ENCODE measurements at regions not wholly inside any gene's neighbourhood (a gene's known extent, or its start where the extent isn't known, plus 50 kb on each side); places are given as distances from the start of the nearest gene placed in this dataset.
"Not testable (repeated sequence)": the region's sequence is repeated elsewhere in the genome, so short reads cannot be mapped to it uniquely, and the experiment has no call there.

- no peak overlapping the region for H3K4me3 Mint-ChIP-seq
- H3K36me3 ChIP-seq (replicated peaks in 1 of 2; ENCODE audit: control extremely low read depth in 1 of 2, control insufficient read depth in 1 of 2, extremely low read depth in 1 of 2, insufficient read depth in 2 of 2, low read length in 1 of 2) = no peaks in the 10 kb centered on the region
- no peak overlapping the region for H3K4me3 ChIP-seq (ENCODE audit: control extremely low read depth in 1 of 5, extremely low read depth in 1 of 5, insufficient read depth in 1 of 5, low read depth in 2 of 5, low read length in 4 of 5)
- no peaks in the 10 kb centered on the region for H4K20me1 ChIP-seq (ENCODE audit: control insufficient read depth, insufficient read depth, low read length, poor library complexity, severe bottlenecking)
- TF ChIP-seq, protein P1, sequence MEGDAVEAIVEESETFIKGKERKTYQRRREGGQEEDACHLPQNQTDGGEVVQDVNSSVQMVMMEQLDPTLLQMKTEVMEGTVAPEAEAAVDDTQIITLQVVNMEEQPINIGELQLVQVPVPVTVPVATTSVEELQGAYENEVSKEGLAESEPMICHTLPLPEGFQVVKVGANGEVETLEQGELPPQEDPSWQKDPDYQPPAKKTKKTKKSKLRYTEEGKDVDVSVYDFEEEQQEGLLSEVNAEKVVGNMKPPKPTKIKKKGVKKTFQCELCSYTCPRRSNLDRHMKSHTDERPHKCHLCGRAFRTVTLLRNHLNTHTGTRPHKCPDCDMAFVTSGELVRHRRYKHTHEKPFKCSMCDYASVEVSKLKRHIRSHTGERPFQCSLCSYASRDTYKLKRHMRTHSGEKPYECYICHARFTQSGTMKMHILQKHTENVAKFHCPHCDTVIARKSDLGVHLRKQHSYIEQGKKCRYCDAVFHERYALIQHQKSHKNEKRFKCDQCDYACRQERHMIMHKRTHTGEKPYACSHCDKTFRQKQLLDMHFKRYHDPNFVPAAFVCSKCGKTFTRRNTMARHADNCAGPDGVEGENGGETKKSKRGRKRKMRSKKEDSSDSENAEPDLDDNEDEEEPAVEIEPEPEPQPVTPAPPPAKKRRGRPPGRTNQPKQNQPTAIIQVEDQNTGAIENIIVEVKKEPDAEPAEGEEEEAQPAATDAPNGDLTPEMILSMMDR (IDR thresholded peaks at IDR 0.05) = no peak
- no peak for TF ChIP-seq EZH2 (IDR thresholded peaks at IDR 0.05; ENCODE audit: borderline replicate concordance, insufficient read depth, low read depth, low read length, poor library complexity, severe bottlenecking)
- H3K9ac ChIP-seq (ENCODE audit: low read length) = no peak overlapping the region
- H2AFZ ChIP-seq (ENCODE audit: insufficient read depth, low read depth, low read length, poor library complexity, severe bottlenecking) = no peak overlapping the region
- no peak overlapping the region for H3K4me2 ChIP-seq (replicated peaks; ENCODE audit: low read depth, low read length, poor library complexity, severe bottlenecking)
- no peaks in the 10 kb centered on the region for H3K79me2 ChIP-seq (ENCODE audit: control insufficient read depth, insufficient read depth, low read length)
- H3K27ac Mint-ChIP-seq = no peak overlapping the region
- peaks cover 5% of the 10 kb centered on the region for H3K27me3 Mint-ChIP-seq
- H3K9me3 Mint-ChIP-seq (ENCODE audit: insufficient read depth) = peaks cover 5% of the 10 kb centered on the region
- WGBS (ENCODE audit: insufficient coverage) = 94% methylated on average over 2 of the region's 4 CpGs
- no peaks in the 10 kb centered on the region for H3K4me1 Mint-ChIP-seq
- H3K9me3 ChIP-seq (ENCODE audit: control extremely low read depth in 1 of 3, control insufficient read depth in 2 of 3, insufficient read depth in 1 of 3, low read length in 2 of 3) = peaks cover 0 to 19% (median 0%) of the 10 kb centered on the region in 3 donors
- DNase-seq (no peak), ATAC-seq (ENCODE audit: low read depth) (no peak)
- no peak overlapping the region for H3K27ac ChIP-seq (ENCODE audit: low read length in 2 of 2)
- ChIA-PET POLR2A (no interaction called here), CTCF (no interaction called here)
- intact Hi-C loops (cut with micrococcal nuclease) = no loop called here
- H3K27me3 ChIP-seq (replicated peaks in 1 of 4; ENCODE audit: control extremely low read depth in 1 of 4, control insufficient read depth in 3 of 4, insufficient read depth in 4 of 4, low read length in 3 of 4) = peaks cover 0 to 5% (median 0%) of the 10 kb centered on the region in 4 experiments
- no peaks in the 10 kb centered on the region for H3K4me1 ChIP-seq (ENCODE audit: control insufficient read depth in 2 of 2, insufficient read depth in 2 of 2, low read length in 2 of 2)
Observed at GRCh38 chr17:30677550-30678249, 146.8 kb downstream of the CRLF3 start.

- H3K79me2 ChIP-seq (ENCODE audit: control insufficient read depth, insufficient read depth, low read length); H3K9me3 Mint-ChIP-seq (ENCODE audit: insufficient read depth); H3K27me3 ChIP-seq (replicated peaks in 1 of 4; ENCODE audit: control extremely low read depth in 1 of 4, control insufficient read depth in 3 of 4, insufficient read depth in 4 of 4, low read length in 3 of 4); H3K4me1 Mint-ChIP-seq; intact Hi-C loops (cut with micrococcal nuclease); H3K36me3 ChIP-seq (replicated peaks in 1 of 2; ENCODE audit: control extremely low read depth in 1 of 2, control insufficient read depth in 1 of 2, extremely low read depth in 1 of 2, insufficient read depth in 2 of 2, low read length in 1 of 2); H4K20me1 ChIP-seq (ENCODE audit: control insufficient read depth, insufficient read depth, low read length, poor library complexity, severe bottlenecking); H3K27ac ChIP-seq (ENCODE audit: low read length in 2 of 2); H3K4me3 Mint-ChIP-seq; H3K9ac ChIP-seq (ENCODE audit: low read length); ATAC-seq (ENCODE audit: low read depth); H3K27me3 Mint-ChIP-seq; POLR2A ChIA-PET; H3K27ac Mint-ChIP-seq; H2AFZ ChIP-seq (ENCODE audit: insufficient read depth, low read depth, low read length, poor library complexity, severe bottlenecking); CTCF ChIA-PET; H3K4me3 ChIP-seq (ENCODE audit: control extremely low read depth in 1 of 5, extremely low read depth in 1 of 5, insufficient read depth in 1 of 5, low read depth in 2 of 5, low read length in 4 of 5); H3K4me1 ChIP-seq (ENCODE audit: control insufficient read depth in 2 of 2, insufficient read depth in 2 of 2, low read length in 2 of 2); DNase-seq; H3K4me2 ChIP-seq (replicated peaks; ENCODE audit: low read depth, low read length, poor library complexity, severe bottlenecking): not testable (repeated sequence)
- WGBS (ENCODE audit: insufficient coverage) = 85% methylated on average over 2 of the region's 3 CpGs
- peaks cover 0 to 14% (median 0%) of the 10 kb centered on the region in 3 donors for H3K9me3 ChIP-seq (ENCODE audit: control extremely low read depth in 1 of 3, control insufficient read depth in 2 of 3, insufficient read depth in 1 of 3, low read length in 2 of 3)
Observed at GRCh38 chr17:30675777-30676492, 148.6 kb downstream of the CRLF3 start.

DNA sequence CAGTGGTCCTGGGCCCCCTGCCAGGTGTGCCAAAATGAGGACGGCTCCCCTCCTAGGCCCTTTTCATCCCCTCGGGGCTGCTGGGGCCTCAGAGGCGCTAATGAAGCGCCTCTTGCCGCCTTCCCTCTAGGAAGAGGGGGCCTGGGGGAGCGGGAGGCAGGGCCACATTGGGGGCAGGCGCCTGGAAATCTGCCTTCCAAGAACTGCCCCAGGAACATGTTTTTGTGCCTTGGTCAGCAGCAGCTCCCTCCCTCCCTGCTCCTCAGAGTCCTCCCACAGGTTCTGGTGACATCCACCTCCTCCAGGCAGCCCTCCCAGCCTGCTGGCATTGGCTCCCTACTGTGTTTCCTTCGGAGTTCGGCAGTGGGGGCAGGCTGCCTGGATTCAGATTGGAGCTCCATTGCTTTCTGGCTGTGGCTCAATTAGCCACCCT, 155.3 kb downstream of the CRLF3 start:
- H3K27me3 Mint-ChIP-seq; H3K27me3 ChIP-seq (replicated peaks in 1 of 4; ENCODE audit: control extremely low read depth in 1 of 4, control insufficient read depth in 3 of 4, insufficient read depth in 4 of 4, low read length in 3 of 4); H2AFZ ChIP-seq (ENCODE audit: insufficient read depth, low read depth, low read length, poor library complexity, severe bottlenecking); H3K4me1 ChIP-seq (ENCODE audit: control insufficient read depth in 2 of 2, insufficient read depth in 2 of 2, low read length in 2 of 2); H4K20me1 ChIP-seq (ENCODE audit: control insufficient read depth, insufficient read depth, low read length, poor library complexity, severe bottlenecking); intact Hi-C loops (cut with micrococcal nuclease); CTCF ChIA-PET; H3K4me3 ChIP-seq (ENCODE audit: control extremely low read depth in 1 of 5, extremely low read depth in 1 of 5, insufficient read depth in 1 of 5, low read depth in 2 of 5, low read length in 4 of 5); H3K36me3 ChIP-seq (replicated peaks in 1 of 2; ENCODE audit: control extremely low read depth in 1 of 2, control insufficient read depth in 1 of 2, extremely low read depth in 1 of 2, insufficient read depth in 2 of 2, low read length in 1 of 2); H3K9ac ChIP-seq (ENCODE audit: low read length); H3K4me2 ChIP-seq (replicated peaks; ENCODE audit: low read depth, low read length, poor library complexity, severe bottlenecking); H3K9me3 Mint-ChIP-seq (ENCODE audit: insufficient read depth); H3K4me1 Mint-ChIP-seq; DNase-seq; ATAC-seq (ENCODE audit: low read depth); POLR2A ChIA-PET; H3K27ac ChIP-seq (ENCODE audit: low read length in 2 of 2); H3K27ac Mint-ChIP-seq; H3K9me3 ChIP-seq (ENCODE audit: control extremely low read depth in 1 of 3, control insufficient read depth in 2 of 3, insufficient read depth in 1 of 3, low read length in 2 of 3); H3K79me2 ChIP-seq (ENCODE audit: control insufficient read depth, insufficient read depth, low read length): not testable (repeated sequence)
- peak overlapping the region; percentile 23 for H3K4me3 Mint-ChIP-seq
- WGBS (ENCODE audit: insufficient coverage) = no CpG with 5 or more reads among the region's 9 CpGs
